WTC11 (cell line): ENCODE measurements at regions not wholly inside any gene's neighbourhood (a gene's known extent, or its start where the extent isn't known, plus 50 kb on each side); places are given as distances from the start of the nearest gene placed in this dataset.

Experiments used
- ATAC-seq: fragments of 200-7000 bp; cut with Tn5 transposase; 2 replicates; pipeline ENCODE4 v1.10.0; 2021; ENCODE audit warnings: mild to moderate bottlenecking, moderate library complexity
- CTCF ChIA-PET: fragments of 300-600 bp; sonication (Branson Sonifier 250); formaldehyde crosslinking; loops from one replicate; lab custom pipeline; 2021; ENCODE audit warnings: antibody characterized with exemption; lab: Charles Lee
- POLR2A ChIA-PET: fragments of 350-600 bp; sonication (Branson Sonifier 250); formaldehyde crosslinking; loops from one replicate; lab custom pipeline; 2021; ENCODE audit warnings: antibody characterized with exemption; lab: Charles Lee
- DNase-seq: peaks from one replicate; pipeline ENCODE4 v3.0.0; 2021; ENCODE audit warnings: low spot score
- H3K27ac Mint-ChIP-seq: 2 replicates; pipeline ENCODE4 v1.8.0; 2021; ENCODE audit warnings: mixed read lengths
- H3K27me3 Mint-ChIP-seq: 2 replicates; pipeline ENCODE4 v1.8.0; 2021; ENCODE audit warnings: low read depth, mild to moderate bottlenecking, moderate library complexity, mixed read lengths
- H3K36me3 Mint-ChIP-seq: 2 replicates; pipeline ENCODE4 v1.8.0; 2021; ENCODE audit warnings: mixed read lengths
- H3K4me1 Mint-ChIP-seq: 2 replicates; pipeline ENCODE4 v1.8.0; 2022; ENCODE audit warnings: mixed read lengths
- H3K4me3 Mint-ChIP-seq: 2 replicates; pipeline ENCODE4 v1.8.0; 2021; ENCODE audit warnings: mild to moderate bottlenecking, moderate library complexity, mixed read lengths
- H3K9me3 Mint-ChIP-seq: 2 replicates; pipeline ENCODE4 v1.8.0; 2021; ENCODE audit warnings: mixed read lengths
- CBFB ChIP-seq: sonication (generic); formaldehyde crosslinking; IDR thresholded peaks from 2 replicates; pipeline ENCODE4 v1.8.1; 2022; ENCODE audit warnings: mild to moderate bottlenecking, low read depth, missing genetic modification reagents
- EMX1 ChIP-seq: fragments of 250-450 bp; sonication (Bioruptor Pico); IDR thresholded peaks from 2 replicates; pipeline ENCODE4 v1.8.0; 2021; ENCODE audit warnings: mild to moderate bottlenecking
- HMGA2 ChIP-seq: fragments of 250-450 bp; sonication (Bioruptor Pico); IDR thresholded peaks from 2 replicates; pipeline ENCODE4 v1.4.0; 2021; ENCODE audit warnings: mild to moderate bottlenecking, moderate library complexity
- MYBL2 ChIP-seq: sonication (generic); formaldehyde crosslinking; IDR thresholded peaks from 2 replicates; pipeline ENCODE4 v1.8.1; 2023; ENCODE audit warnings: mild to moderate bottlenecking, moderate library complexity, missing genetic modification reagents
- RELA ChIP-seq: sonication (generic); formaldehyde crosslinking; IDR thresholded peaks from 2 replicates; pipeline ENCODE4 v1.8.1; 2022; ENCODE audit warnings: missing genetic modification reagents, mild to moderate bottlenecking, borderline replicate concordance
- RORB ChIP-seq: fragments of 250-450 bp; sonication (Bioruptor Pico); IDR thresholded peaks from 2 replicates; pipeline ENCODE4 v1.9.0; 2021; ENCODE audit warnings: mild to moderate bottlenecking
- ZNF232 ChIP-seq: sonication (generic); formaldehyde crosslinking; IDR thresholded peaks from 2 replicates; pipeline ENCODE4 v1.8.0; 2022; ENCODE audit warnings: mild to moderate bottlenecking, missing genetic modification reagents
- ZNF263 ChIP-seq: sonication (generic); formaldehyde crosslinking; IDR thresholded peaks from 2 replicates; pipeline ENCODE4 v1.8.1; 2022; ENCODE audit warnings: low read depth, mild to moderate bottlenecking, moderate library complexity, missing genetic modification reagents
- ZNF317 ChIP-seq: sonication (generic); formaldehyde crosslinking; IDR thresholded peaks from 2 replicates; pipeline ENCODE4 v1.8.1; 2023; ENCODE audit warnings: low read depth, mild to moderate bottlenecking, moderate library complexity, missing genetic modification reagents, borderline replicate concordance
- TF ChIP-seq, protein P1 (sequence below): fragments of 250-450 bp; sonication (Bioruptor Pico); conservative IDR thresholded peaks from 2 replicates; pipeline ENCODE4 v1.9.0; 2021; ENCODE audit warnings: mild to moderate bottlenecking
- TF ChIP-seq, protein P2 (sequence below): sonication (generic); formaldehyde crosslinking; IDR thresholded peaks from 2 replicates; pipeline ENCODE4 v1.8.1; 2022; ENCODE audit warnings: mild to moderate bottlenecking, moderate library complexity, missing genetic modification reagents
- TF ChIP-seq, protein P3 (sequence below): sonication (generic); formaldehyde crosslinking; IDR thresholded peaks from 2 replicates; pipeline ENCODE4 v1.8.0; 2023; ENCODE audit warnings: missing genetic modification reagents, mild to moderate bottlenecking, borderline replicate concordance
- TF ChIP-seq, protein P4 (sequence below): sonication (generic); formaldehyde crosslinking; IDR thresholded peaks from 2 replicates; pipeline ENCODE4 v1.8.1; 2023; ENCODE audit warnings: mild to moderate bottlenecking, missing genetic modification reagents, moderate library complexity
- TF ChIP-seq, protein P5 (sequence below): sonication (generic); formaldehyde crosslinking; IDR thresholded peaks from 2 replicates; pipeline ENCODE4 v1.8.0; 2023; ENCODE audit warnings: mild to moderate bottlenecking, missing genetic modification reagents
- TF ChIP-seq, protein P6 (sequence below): sonication (generic); formaldehyde crosslinking; IDR thresholded peaks from 2 replicates; pipeline ENCODE4 v1.8.1; 2022; ENCODE audit warnings: mild to moderate bottlenecking, missing genetic modification reagents, moderate library complexity, borderline replicate concordance
- TF ChIP-seq, protein P7 (sequence below): sonication (generic); formaldehyde crosslinking; IDR thresholded peaks from 2 replicates; pipeline ENCODE4 v1.8.1; 2023; ENCODE audit warnings: mild to moderate bottlenecking, missing genetic modification reagents, borderline replicate concordance
- TF ChIP-seq, protein P8 (sequence below): sonication (generic); formaldehyde crosslinking; IDR thresholded peaks from 2 replicates; pipeline ENCODE4 v1.8.0; 2022; ENCODE audit warnings: mild to moderate bottlenecking, missing genetic modification reagents

DNA sequence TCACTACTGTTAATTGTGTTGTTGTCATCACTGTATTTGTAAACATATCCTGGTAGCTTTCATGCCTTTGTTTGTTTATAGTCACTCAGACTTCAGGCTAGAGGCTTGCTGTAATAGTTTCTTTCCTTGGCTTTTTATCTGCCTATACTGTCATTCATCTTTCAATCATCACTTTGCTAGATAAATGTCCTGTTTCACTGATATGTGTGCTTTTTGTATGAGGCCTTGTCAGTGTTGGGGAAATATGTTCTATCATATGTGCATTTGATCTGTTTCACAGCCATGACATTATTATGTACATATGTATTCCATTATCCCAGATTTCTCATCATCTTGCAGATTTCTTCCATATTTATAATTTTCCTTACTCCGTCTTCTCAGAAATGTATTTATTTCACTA, 558.9 kb upstream of the LRFN5 start:
- Mint-ChIP-seq H3K27ac (no peak overlapping the region), H3K4me1 (0 out of 2 replicates have a peak, but pooled peaks cover 2% of the 10 kb centered on the region), H3K27me3 (no peaks in the 10 kb centered on the region), H3K4me3 (no peak overlapping the region), H3K9me3 (no peaks in the 10 kb centered on the region), H3K36me3 (no peaks in the 10 kb centered on the region)
- ATAC-seq, result no peak
- no peak for DNase-seq
- TF ChIP-seq RORB (CRISPR knock-in tag) (no peak), ZNF232 (no peak), EMX1 (CRISPR knock-in tag) (no peak), CBFB (CRISPR knock-in tag) (no peak), ZNF263 (CRISPR knock-in tag) (no peak), RELA (CRISPR knock-in tag) (no peak), MYBL2 (no peak)
- TF ChIP-seq, protein P1, sequence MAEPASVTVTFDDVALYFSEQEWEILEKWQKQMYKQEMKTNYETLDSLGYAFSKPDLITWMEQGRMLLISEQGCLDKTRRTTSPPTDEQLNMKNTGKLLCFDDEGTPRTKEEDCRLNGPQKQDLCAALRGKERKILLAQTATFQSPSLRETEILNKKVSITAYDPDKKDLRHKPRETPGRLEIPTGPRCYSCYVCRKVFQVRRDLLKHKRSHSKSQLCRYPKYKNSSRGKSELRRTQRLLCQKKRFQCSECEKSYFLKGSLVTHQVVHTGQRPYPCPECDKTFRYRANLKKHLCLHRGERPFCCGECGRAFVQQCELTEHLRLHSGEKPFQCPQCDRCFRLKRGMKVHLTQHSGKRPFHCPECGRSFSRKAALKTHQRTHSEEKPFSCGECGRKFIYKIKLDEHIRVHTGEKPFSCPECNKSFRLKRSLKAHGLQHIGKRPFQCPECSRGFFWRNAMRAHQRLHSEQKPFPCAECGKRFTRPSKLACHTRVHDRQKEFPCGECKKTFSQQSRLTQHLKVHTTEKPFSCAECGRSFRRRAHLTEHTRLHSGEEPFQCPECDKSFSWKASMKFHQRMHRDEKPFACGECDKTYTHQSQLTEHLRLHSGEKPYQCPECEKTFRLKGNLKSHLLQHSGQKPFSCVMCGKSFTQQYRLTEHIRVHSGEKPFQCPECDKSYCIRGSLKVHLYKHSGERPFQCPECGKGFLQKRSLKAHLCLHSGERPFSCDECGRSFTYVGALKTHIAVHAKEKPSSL (CRISPR knock-in tag), result no peak
- TF ChIP-seq, protein P2, sequence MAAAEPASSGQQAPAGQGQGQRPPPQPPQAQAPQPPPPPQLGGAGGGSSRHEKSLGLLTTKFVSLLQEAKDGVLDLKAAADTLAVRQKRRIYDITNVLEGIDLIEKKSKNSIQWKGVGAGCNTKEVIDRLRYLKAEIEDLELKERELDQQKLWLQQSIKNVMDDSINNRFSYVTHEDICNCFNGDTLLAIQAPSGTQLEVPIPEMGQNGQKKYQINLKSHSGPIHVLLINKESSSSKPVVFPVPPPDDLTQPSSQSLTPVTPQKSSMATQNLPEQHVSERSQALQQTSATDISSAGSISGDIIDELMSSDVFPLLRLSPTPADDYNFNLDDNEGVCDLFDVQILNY (CRISPR knock-in tag), result no peak
- TF ChIP-seq, protein P3, sequence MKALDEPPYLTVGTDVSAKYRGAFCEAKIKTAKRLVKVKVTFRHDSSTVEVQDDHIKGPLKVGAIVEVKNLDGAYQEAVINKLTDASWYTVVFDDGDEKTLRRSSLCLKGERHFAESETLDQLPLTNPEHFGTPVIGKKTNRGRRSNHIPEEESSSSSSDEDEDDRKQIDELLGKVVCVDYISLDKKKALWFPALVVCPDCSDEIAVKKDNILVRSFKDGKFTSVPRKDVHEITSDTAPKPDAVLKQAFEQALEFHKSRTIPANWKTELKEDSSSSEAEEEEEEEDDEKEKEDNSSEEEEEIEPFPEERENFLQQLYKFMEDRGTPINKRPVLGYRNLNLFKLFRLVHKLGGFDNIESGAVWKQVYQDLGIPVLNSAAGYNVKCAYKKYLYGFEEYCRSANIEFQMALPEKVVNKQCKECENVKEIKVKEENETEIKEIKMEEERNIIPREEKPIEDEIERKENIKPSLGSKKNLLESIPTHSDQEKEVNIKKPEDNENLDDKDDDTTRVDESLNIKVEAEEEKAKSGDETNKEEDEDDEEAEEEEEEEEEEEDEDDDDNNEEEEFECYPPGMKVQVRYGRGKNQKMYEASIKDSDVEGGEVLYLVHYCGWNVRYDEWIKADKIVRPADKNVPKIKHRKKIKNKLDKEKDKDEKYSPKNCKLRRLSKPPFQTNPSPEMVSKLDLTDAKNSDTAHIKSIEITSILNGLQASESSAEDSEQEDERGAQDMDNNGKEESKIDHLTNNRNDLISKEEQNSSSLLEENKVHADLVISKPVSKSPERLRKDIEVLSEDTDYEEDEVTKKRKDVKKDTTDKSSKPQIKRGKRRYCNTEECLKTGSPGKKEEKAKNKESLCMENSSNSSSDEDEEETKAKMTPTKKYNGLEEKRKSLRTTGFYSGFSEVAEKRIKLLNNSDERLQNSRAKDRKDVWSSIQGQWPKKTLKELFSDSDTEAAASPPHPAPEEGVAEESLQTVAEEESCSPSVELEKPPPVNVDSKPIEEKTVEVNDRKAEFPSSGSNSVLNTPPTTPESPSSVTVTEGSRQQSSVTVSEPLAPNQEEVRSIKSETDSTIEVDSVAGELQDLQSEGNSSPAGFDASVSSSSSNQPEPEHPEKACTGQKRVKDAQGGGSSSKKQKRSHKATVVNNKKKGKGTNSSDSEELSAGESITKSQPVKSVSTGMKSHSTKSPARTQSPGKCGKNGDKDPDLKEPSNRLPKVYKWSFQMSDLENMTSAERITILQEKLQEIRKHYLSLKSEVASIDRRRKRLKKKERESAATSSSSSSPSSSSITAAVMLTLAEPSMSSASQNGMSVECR (CRISPR knock-in tag), result no peak
- TF ChIP-seq, protein P4, sequence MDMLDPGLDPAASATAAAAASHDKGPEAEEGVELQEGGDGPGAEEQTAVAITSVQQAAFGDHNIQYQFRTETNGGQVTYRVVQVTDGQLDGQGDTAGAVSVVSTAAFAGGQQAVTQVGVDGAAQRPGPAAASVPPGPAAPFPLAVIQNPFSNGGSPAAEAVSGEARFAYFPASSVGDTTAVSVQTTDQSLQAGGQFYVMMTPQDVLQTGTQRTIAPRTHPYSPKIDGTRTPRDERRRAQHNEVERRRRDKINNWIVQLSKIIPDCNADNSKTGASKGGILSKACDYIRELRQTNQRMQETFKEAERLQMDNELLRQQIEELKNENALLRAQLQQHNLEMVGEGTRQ, result no peak
- TF ChIP-seq, protein P5, sequence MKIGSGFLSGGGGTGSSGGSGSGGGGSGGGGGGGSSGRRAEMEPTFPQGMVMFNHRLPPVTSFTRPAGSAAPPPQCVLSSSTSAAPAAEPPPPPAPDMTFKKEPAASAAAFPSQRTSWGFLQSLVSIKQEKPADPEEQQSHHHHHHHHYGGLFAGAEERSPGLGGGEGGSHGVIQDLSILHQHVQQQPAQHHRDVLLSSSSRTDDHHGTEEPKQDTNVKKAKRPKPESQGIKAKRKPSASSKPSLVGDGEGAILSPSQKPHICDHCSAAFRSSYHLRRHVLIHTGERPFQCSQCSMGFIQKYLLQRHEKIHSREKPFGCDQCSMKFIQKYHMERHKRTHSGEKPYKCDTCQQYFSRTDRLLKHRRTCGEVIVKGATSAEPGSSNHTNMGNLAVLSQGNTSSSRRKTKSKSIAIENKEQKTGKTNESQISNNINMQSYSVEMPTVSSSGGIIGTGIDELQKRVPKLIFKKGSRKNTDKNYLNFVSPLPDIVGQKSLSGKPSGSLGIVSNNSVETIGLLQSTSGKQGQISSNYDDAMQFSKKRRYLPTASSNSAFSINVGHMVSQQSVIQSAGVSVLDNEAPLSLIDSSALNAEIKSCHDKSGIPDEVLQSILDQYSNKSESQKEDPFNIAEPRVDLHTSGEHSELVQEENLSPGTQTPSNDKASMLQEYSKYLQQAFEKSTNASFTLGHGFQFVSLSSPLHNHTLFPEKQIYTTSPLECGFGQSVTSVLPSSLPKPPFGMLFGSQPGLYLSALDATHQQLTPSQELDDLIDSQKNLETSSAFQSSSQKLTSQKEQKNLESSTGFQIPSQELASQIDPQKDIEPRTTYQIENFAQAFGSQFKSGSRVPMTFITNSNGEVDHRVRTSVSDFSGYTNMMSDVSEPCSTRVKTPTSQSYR (CRISPR knock-in tag), result no peak
- TF ChIP-seq, protein P6, sequence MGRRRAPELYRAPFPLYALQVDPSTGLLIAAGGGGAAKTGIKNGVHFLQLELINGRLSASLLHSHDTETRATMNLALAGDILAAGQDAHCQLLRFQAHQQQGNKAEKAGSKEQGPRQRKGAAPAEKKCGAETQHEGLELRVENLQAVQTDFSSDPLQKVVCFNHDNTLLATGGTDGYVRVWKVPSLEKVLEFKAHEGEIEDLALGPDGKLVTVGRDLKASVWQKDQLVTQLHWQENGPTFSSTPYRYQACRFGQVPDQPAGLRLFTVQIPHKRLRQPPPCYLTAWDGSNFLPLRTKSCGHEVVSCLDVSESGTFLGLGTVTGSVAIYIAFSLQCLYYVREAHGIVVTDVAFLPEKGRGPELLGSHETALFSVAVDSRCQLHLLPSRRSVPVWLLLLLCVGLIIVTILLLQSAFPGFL, result no peak
- POLR2A ChIA-PET, result no interaction called here
- CTCF ChIA-PET, result no interaction called here

DNA sequence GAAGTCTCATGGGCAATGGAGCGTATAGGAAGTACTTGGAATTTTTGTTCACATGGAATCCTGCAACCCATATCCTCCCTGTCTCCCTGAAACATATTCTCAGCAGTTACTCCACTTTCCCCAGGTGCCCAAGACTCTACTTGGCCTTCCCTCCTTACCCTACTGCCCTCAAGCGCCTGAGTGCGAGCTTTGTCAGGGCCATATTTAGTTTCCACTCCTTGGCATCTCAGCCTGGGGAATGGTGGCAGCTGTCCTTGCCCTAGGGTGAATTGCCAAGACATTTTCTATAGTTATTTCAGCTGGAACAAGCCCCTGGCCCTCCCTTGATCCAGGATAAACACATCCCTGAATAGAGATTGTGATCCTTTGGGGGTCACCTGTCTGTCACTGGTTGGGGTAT, 569.3 kb upstream of the LRFN5 start:
- DNase-seq (no peak), ATAC-seq (no peak)
- ChIA-PET CTCF (no interaction called here), POLR2A (no interaction called here)
- Mint-ChIP-seq H3K4me3 (no peak overlapping the region), H3K9me3 (no peaks in the 10 kb centered on the region), H3K27me3 (no peaks in the 10 kb centered on the region), H3K27ac (peak overlapping the region; percentile 71), H3K36me3 (no peaks in the 10 kb centered on the region), H3K4me1 (no peaks in the 10 kb centered on the region)
- TF ChIP-seq, protein P7, sequence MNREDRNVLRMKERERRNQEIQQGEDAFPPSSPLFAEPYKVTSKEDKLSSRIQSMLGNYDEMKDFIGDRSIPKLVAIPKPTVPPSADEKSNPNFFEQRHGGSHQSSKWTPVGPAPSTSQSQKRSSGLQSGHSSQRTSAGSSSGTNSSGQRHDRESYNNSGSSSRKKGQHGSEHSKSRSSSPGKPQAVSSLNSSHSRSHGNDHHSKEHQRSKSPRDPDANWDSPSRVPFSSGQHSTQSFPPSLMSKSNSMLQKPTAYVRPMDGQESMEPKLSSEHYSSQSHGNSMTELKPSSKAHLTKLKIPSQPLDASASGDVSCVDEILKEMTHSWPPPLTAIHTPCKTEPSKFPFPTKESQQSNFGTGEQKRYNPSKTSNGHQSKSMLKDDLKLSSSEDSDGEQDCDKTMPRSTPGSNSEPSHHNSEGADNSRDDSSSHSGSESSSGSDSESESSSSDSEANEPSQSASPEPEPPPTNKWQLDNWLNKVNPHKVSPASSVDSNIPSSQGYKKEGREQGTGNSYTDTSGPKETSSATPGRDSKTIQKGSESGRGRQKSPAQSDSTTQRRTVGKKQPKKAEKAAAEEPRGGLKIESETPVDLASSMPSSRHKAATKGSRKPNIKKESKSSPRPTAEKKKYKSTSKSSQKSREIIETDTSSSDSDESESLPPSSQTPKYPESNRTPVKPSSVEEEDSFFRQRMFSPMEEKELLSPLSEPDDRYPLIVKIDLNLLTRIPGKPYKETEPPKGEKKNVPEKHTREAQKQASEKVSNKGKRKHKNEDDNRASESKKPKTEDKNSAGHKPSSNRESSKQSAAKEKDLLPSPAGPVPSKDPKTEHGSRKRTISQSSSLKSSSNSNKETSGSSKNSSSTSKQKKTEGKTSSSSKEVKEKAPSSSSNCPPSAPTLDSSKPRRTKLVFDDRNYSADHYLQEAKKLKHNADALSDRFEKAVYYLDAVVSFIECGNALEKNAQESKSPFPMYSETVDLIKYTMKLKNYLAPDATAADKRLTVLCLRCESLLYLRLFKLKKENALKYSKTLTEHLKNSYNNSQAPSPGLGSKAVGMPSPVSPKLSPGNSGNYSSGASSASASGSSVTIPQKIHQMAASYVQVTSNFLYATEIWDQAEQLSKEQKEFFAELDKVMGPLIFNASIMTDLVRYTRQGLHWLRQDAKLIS, result no peak
- TF ChIP-seq, protein P8, sequence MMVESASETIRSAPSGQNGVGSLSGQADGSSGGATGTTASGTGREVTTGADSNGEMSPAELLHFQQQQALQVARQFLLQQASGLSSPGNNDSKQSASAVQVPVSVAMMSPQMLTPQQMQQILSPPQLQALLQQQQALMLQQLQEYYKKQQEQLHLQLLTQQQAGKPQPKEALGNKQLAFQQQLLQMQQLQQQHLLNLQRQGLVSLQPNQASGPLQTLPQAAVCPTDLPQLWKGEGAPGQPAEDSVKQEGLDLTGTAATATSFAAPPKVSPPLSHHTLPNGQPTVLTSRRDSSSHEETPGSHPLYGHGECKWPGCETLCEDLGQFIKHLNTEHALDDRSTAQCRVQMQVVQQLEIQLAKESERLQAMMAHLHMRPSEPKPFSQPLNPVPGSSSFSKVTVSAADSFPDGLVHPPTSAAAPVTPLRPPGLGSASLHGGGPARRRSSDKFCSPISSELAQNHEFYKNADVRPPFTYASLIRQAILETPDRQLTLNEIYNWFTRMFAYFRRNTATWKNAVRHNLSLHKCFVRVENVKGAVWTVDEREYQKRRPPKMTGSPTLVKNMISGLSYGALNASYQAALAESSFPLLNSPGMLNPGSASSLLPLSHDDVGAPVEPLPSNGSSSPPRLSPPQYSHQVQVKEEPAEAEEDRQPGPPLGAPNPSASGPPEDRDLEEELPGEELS (CRISPR knock-in tag), result no peak
- TF ChIP-seq ZNF317 (no peak), HMGA2 (CRISPR knock-in tag) (no peak)
